ENCODE measurements at regions not wholly inside any gene's neighbourhood (a gene's known extent, or its start where the extent isn't known, plus 50 kb on each side); places are given as distances from the start of the nearest gene placed in this dataset.

DNA sequence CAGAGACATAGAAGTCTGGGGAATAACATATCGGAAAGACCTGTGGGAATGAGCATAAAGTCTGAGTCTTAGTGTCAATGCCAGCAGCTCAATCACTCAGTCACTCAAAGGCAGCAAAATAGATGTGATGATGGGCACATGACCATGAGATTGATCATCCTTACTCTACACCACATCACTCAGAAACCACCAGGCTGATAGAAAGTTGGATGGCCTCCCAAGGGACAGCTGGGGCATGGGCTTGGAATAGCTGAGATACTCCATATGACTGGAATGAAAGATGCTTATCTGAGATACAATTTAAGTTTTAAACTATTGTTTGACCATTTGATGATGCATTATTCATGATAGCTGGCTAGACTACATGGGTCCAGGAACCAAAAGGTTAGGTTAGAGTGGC is 80.9 kb upstream of the F13A1 start:
- TF ChIP-seq, protein P1, sequence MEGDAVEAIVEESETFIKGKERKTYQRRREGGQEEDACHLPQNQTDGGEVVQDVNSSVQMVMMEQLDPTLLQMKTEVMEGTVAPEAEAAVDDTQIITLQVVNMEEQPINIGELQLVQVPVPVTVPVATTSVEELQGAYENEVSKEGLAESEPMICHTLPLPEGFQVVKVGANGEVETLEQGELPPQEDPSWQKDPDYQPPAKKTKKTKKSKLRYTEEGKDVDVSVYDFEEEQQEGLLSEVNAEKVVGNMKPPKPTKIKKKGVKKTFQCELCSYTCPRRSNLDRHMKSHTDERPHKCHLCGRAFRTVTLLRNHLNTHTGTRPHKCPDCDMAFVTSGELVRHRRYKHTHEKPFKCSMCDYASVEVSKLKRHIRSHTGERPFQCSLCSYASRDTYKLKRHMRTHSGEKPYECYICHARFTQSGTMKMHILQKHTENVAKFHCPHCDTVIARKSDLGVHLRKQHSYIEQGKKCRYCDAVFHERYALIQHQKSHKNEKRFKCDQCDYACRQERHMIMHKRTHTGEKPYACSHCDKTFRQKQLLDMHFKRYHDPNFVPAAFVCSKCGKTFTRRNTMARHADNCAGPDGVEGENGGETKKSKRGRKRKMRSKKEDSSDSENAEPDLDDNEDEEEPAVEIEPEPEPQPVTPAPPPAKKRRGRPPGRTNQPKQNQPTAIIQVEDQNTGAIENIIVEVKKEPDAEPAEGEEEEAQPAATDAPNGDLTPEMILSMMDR (IDR thresholded peaks at IDR 0.05) = no peak
- no peak for TF ChIP-seq POLR2AphosphoS5 (IDR thresholded peaks at IDR 0.05)
